ENCODE measurements at regions not wholly inside any gene's neighbourhood (a gene's known extent, or its start where the extent isn't known, plus 50 kb on each side); places are given as distances from the start of the nearest gene placed in this dataset.

- TF ChIP-seq GATA2 (IDR thresholded peaks at IDR 0.05; ENCODE audit: low read depth, low read length) (no peak), GATA3 (IDR thresholded peaks at IDR 0.05; ENCODE audit: low read depth, low read length) (no peak)
Observed at GRCh38 chr7:156446990-156447389, 193.6 kb upstream of the RNF32 start.

- TF ChIP-seq GATA3 (IDR thresholded peaks at IDR 0.05; ENCODE audit: low read depth, low read length) (no peak), GATA2 (IDR thresholded peaks at IDR 0.05; ENCODE audit: low read depth, low read length) (no peak)
Observed at GRCh38 chr7:156445997-156446761, 194.4 kb upstream of the RNF32 start.

GRCh38 chr7:156442516-156442915, 198.1 kb upstream of the RNF32 start:
- TF ChIP-seq GATA2 (IDR thresholded peaks at IDR 0.05; ENCODE audit: low read depth, low read length) (no peak), GATA3 (IDR thresholded peaks at IDR 0.05; ENCODE audit: low read depth, low read length) (no peak)

- TF ChIP-seq GATA3 (IDR thresholded peaks at IDR 0.05; ENCODE audit: low read depth, low read length) (no peak), GATA2 (IDR thresholded peaks at IDR 0.05; ENCODE audit: low read depth, low read length) (no peak)
Observed at GRCh38 chr7:156440456-156440855, 200.1 kb upstream of the RNF32 start.

GRCh38 chr7:156438011-156438410, 202.6 kb upstream of the RNF32 start:
- TF ChIP-seq GATA3 (IDR thresholded peaks at IDR 0.05; ENCODE audit: low read depth, low read length): no peak
- TF ChIP-seq GATA2 (IDR thresholded peaks at IDR 0.05; ENCODE audit: low read depth, low read length): no peak

- no peak for TF ChIP-seq GATA2 (IDR thresholded peaks at IDR 0.05; ENCODE audit: low read depth, low read length)
- TF ChIP-seq GATA3 (IDR thresholded peaks at IDR 0.05; ENCODE audit: low read depth, low read length): no peak
Observed at GRCh38 chr7:156437021-156437614, 203.5 kb upstream of the RNF32 start.

- TF ChIP-seq GATA2 (IDR thresholded peaks at IDR 0.05; ENCODE audit: low read depth, low read length): no peak
- TF ChIP-seq GATA3 (IDR thresholded peaks at IDR 0.05; ENCODE audit: low read depth, low read length): no peak
Observed at GRCh38 chr7:156435486-156436231, 204.9 kb upstream of the RNF32 start.

GRCh38 chr7:156434706-156435105, 205.9 kb upstream of the RNF32 start:
- TF ChIP-seq GATA3 (IDR thresholded peaks at IDR 0.05; ENCODE audit: low read depth, low read length) (no peak), GATA2 (IDR thresholded peaks at IDR 0.05; ENCODE audit: low read depth, low read length) (no peak)

- TF ChIP-seq GATA3 (IDR thresholded peaks at IDR 0.05; ENCODE audit: low read depth, low read length): no peak
- no peak for TF ChIP-seq GATA2 (IDR thresholded peaks at IDR 0.05; ENCODE audit: low read depth, low read length)
Observed at GRCh38 chr7:156432018-156432417, 208.6 kb upstream of the RNF32 start.

GRCh38 chr7:156430109-156430508, 210.5 kb upstream of the RNF32 start:
- TF ChIP-seq GATA2 (IDR thresholded peaks at IDR 0.05; ENCODE audit: low read depth, low read length) (no peak), GATA3 (IDR thresholded peaks at IDR 0.05; ENCODE audit: low read depth, low read length) (no peak)

GRCh38 chr7:156429514-156429913, 211.1 kb upstream of the RNF32 start:
- TF ChIP-seq GATA2 (IDR thresholded peaks at IDR 0.05; ENCODE audit: low read depth, low read length): no peak
- no peak for TF ChIP-seq GATA3 (IDR thresholded peaks at IDR 0.05; ENCODE audit: low read depth, low read length)

- TF ChIP-seq GATA3 (IDR thresholded peaks at IDR 0.05; ENCODE audit: low read depth, low read length) (no peak), GATA2 (IDR thresholded peaks at IDR 0.05; ENCODE audit: low read depth, low read length) (no peak)
Observed at GRCh38 chr7:156423876-156424275, 216.7 kb upstream of the RNF32 start.

- TF ChIP-seq GATA3 (IDR thresholded peaks at IDR 0.05; ENCODE audit: low read depth, low read length) (no peak), GATA2 (IDR thresholded peaks at IDR 0.05; ENCODE audit: low read depth, low read length) (no peak)
Observed at GRCh38 chr7:156420496-156420895, 220.1 kb upstream of the RNF32 start.

GRCh38 chr7:156419782-156420181, 220.8 kb upstream of the RNF32 start:
- TF ChIP-seq GATA3 (IDR thresholded peaks at IDR 0.05; ENCODE audit: low read depth, low read length) (no peak), GATA2 (IDR thresholded peaks at IDR 0.05; ENCODE audit: low read depth, low read length) (no peak)

GRCh38 chr7:156402255-156402654, 238.3 kb upstream of the RNF32 start:
- no peak for TF ChIP-seq GATA3 (IDR thresholded peaks at IDR 0.05; ENCODE audit: low read depth, low read length)
- no peak for TF ChIP-seq GATA2 (IDR thresholded peaks at IDR 0.05; ENCODE audit: low read depth, low read length)

Measured in SH-SY5Y (cell line).